NCI-H345 treated with DMSO at 0.1 percent for 48 hours (cell line): ENCODE measurements at regions not wholly inside any gene's neighbourhood (a gene's known extent, or its start where the extent isn't known, plus 50 kb on each side); places are given as distances from the start of the nearest gene placed in this dataset.

Experiments
- DNase-seq: peaks from one replicate; lab custom pipeline; 2025; ENCODE audit not compliant: unreplicated experiment; lab: John Stamatoyannopoulos, UW

GRCh38 chr6:164842085-164842484 lies 467.3 kb downstream of the C6orf118 start:
- DNase-seq, result no peak

GRCh38 chr6:164838068-164838615 lies 471.3 kb downstream of the C6orf118 start:
- no peak for DNase-seq

DNA sequence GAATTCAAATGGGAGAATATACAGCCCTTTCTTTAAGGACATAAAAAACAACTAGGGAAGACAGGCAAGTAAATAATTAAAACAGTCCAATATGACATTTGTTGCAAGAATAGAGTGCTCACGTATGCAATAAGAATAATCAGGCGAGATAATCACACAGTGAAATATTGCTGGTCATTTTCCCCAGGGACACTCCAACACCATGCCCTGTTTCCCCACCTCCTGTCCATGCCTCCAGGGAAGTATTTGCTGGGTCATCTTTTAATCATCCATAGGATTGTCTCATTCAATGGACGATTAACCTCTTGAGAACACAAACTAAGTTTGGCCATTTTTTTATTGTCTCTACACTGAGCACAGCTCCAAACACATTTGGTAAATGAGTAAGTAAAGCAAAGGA lies 472.9 kb downstream of the C6orf118 start:
- no peak for DNase-seq

DNA sequence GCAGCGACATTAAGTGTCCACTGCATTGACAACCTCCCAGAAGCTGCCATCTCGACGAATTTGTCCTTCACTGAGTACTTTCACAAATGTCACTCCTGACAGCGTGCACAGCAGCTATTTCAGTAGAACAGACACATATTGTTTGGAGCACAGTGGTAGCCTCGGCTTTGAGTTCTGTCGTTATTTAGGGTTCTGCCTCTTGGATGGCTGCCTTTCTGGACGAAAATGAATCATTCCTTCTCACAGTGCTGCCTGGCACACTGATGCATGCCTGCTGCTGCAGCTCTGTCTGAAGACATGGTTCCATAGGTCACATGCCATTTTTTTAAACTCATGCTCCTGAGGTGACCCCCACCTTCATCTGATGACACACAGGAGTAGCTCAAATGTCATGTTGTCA lies 477.0 kb downstream of the C6orf118 start:
- DNase-seq, result no peak

GRCh38 chr6:164827537-164827936 lies 481.9 kb downstream of the C6orf118 start:
- DNase-seq, result peak; percentile 66

GRCh38 chr6:164826831-164827468 lies 482.5 kb downstream of the C6orf118 start:
- no peak for DNase-seq

GRCh38 chr6:164825386-164825785 lies 484.0 kb downstream of the C6orf118 start:
- no peak for DNase-seq

GRCh38 chr6:164817662-164818061 lies 491.7 kb downstream of the C6orf118 start:
- no peak for DNase-seq

- DNase-seq, result no peak
Measured at GRCh38 chr6:164812706-164813105, 496.7 kb downstream of the C6orf118 start.

DNA sequence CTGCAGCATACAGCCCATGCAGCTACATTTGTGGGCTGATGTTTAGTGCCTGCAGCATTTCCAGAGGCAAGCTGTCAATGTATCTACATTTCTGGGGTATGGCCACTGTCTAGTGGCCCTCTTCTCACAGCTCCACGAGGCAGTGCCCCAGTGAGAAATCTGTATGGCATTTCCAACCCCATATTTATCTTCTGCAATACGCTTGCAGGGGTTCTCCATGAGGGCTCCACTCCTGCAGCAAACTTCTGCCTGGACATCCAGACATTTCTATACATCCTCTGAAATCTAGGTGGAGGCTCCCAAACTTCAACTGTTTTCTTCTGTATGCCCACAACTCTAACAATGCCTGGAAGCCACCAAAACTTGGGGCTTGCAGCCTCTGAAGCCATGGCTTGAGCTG lies 502.3 kb downstream of the C6orf118 start:
- no peak for DNase-seq

DNA sequence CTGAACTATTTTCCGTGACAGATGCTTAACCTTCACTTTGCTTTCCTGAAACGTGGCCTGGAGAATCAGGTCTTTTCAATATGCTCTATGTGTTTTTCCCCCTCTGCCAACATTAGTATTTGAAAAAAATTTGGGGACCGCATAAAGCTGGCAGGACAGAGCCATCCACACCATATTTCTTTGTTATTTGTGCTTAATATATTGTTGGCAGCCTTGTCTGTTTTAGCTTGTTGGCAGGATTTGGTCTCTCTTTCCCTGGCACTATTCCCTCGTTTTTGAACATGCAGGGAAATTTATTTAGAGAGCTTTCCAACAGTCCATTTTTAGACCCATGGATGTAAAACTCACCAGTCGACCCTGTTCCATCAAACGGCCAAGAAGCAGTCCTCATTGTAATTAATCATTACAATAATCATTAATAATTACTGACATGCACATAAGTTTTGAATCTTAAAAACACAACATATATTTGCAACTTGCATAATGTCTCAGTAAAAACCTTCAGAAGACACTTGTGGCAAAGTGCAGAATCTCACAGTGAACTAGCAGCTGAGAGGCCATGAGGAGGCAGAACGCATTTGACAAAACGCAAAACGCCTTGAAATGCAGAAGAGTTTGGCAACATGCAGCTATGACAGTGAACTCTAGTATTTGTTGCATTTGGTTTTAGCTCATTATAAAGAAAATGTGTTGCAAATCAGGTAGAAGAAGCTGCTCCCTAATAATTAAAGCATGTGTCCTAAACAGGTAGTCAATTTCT lies 514.2 kb downstream of the C6orf118 start:
- DNase-seq, result no peak

DNA sequence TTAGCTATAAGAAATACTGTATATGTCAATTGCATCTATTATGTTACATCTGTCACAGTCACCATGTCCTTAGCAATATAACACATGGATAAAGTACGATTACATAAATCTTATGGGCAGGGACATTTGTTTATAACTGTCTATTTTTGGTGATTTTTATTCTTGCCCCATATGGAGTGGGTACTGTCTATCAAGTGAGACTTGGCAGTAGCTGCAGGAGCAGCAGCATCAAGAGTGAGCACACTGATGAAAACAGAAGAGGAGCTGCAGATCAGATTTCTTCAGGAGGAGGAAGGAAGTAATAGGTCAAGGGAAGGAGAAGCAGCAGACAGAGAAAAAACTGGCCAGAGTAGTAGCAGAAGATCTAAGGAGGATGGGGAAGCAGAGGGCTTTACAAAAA lies 516.7 kb downstream of the C6orf118 start:
- DNase-seq, result no peak

DNA sequence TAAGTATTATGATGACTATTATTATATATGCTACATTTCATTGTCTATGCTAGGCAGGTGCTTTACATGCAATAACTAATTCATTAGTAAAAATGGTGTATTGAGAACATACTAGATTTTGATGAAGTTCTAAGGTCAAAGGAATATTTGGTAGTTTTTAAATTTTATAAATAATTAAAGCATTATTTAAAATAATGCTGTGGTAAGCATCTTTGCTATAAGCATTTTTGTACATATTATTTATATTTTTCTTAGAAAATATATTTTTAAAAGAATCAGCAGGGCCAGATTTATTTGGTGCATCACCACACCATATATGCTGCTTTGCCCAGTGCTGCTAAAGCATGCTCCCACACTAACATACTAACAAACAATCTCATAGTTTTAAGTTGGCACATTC lies 517.9 kb downstream of the C6orf118 start:
- no peak for DNase-seq

GRCh38 chr6:164763788-164764187 lies 545.6 kb downstream of the C6orf118 start:
- no peak for DNase-seq

GRCh38 chr6:164757451-164757850 lies 552.0 kb downstream of the C6orf118 start:
- no peak for DNase-seq

GRCh38 chr6:164756723-164757122 lies 552.7 kb downstream of the C6orf118 start:
- DNase-seq, result no peak

DNA sequence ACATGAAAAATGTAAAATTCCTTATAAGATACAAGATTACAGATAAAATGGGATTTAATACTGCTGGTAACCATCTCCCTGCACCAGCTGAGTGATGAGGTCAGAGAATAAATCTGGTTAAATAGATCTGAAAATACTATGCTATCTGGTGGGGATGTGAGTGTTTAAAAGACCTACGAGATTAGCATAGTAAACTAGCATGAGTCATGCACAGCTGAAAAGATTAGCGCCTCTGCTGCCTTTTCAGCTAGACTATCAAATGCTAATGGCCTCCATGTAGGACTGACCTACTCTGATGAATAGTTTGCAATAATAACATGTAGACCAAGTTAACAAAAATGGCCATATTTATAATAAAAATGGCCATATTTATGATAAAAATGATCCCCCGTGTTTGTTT lies 553.3 kb downstream of the C6orf118 start:
- DNase-seq, result no peak

DNA sequence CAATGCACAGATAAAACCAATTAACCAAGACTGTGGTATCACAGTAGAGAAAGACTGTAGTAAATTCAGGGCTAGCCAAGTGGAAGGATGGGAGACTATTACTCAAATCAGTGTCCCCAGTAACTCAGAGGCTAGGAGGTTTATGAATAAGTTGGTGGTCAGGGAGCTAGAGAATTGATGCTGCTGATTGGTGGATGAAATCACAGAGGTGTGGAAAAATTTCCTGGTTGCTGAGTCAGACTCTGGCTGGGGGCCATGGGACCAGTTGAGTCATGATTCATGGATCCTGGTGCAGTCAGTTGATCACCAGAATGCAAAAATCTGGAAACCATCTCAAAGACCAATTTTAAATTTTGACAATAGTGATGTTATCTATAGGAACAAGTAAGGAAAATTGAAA lies 555.9 kb downstream of the C6orf118 start:
- no peak for DNase-seq

- DNase-seq, result no peak
Measured at GRCh38 chr6:164751395-164751794, 558.0 kb downstream of the C6orf118 start.

DNA sequence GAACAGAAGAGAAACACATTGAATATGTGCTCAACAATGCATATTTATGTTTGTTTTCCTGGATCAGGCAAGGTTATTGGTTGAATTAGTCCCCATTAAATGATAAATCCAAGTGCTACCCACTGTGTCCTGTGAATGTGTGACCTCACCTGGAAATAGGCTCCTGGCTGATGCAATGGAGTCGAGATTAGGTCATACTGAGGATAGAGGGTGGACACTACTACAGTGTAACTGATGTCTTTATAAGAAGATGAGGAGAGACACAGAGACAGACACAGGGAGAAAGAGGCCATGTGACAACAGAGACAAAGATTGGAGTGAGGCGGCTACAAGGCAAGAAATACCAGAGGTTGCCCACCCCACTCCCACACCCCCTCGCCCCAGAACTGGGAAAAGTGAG lies 559.3 kb downstream of the C6orf118 start:
- no peak for DNase-seq

DNA sequence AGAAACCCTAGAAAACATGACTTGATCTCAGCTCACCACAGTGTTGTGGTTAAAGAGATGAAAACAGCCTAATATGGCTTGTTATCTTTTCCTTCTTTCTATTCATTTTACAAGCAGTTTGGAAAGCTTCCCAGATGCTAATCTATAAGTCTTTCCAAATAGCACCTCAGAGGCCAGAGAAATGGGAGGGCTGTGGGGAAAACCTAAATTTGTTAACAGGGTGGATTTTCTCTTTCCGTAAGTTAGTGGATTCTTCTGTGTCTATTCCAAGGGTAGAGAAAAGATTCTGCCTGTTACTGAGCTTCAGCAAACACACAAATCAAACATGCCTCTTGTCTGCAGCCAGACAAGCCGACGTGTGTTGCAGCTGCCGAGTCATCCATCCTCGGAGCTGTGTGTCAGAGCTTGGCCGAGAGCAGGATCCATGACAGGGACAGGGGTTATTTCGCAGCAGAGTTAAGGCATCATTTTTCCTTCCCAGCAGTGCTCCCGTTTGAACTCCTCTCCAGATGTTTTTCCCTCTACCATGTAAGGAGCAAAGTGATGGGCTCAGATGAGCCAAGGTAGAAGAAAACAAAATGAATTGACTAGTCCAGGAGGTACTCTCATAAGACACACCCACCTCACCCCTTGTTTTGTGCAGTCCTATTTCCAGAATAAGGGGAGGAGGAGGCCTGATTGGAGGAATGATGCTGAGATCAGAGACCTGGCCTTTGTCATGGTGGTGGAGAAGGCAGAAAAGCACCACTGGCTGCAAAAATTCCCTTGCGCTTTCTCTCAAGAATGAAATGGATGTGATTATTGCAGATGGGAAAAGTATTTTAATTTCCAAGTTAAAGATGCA lies 560.0 kb downstream of the C6orf118 start:
- peak; percentile 12 for DNase-seq

DNA sequence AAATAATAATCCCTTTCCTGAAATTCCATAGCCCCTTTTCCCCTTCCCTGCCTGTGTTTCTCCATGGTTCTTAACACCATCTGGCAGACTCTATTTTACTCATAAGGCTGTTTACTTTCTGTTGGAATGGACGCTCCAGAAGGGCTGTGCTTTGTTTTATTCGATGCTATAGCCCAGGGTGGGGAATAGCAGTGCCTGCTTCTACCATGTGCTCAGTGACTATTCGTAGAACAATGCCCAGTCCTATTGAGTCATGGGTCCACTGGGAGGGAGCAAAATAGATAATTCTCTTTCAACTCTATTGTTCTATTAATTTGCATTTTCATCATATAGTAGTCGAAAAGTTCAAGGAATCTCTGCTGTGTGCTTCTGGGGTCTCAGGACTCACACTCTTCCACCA lies 565.1 kb downstream of the C6orf118 start:
- no peak for DNase-seq
